ENCODE measurements at regions not wholly inside any gene's neighbourhood (a gene's known extent, or its start where the extent isn't known, plus 50 kb on each side); places are given as distances from the start of the nearest gene placed in this dataset.
"Not testable (repeated sequence)": the region's sequence is repeated elsewhere in the genome, so short reads cannot be mapped to it uniquely, and the experiment has no call there.

DNA sequence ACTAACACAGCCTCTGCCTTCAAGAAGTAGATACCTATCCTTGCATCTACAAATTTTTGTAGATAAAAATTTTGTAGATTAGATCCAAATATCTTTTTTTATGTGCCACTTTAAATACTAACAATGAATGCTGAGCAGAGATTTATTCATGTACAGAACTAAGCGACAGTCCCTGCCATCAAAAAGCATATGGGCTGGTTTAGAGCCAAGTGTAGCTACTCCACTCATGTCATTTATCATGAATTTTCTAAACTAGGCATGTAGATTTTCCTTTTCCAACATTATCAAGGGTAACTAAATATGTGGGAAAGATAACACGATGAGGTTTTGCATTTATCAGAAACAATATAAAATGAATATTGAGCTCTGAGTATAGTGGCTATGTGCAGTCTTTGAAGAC, 857.5 kb downstream of the XPNPEP1 start:
- no peak overlapping the region for H3K27ac ChIP-seq
- TF ChIP-seq HOXB13 (CRISPR knock-in tag; IDR thresholded peaks at IDR 0.05; ENCODE audit: low read depth) (no peak), EHMT2 (IDR thresholded peaks at IDR 0.05; ENCODE audit: low read depth) (no peak), ZSCAN20 (CRISPR knock-in tag; IDR thresholded peaks at IDR 0.05) (no peak)
- TF ChIP-seq, protein P1, sequence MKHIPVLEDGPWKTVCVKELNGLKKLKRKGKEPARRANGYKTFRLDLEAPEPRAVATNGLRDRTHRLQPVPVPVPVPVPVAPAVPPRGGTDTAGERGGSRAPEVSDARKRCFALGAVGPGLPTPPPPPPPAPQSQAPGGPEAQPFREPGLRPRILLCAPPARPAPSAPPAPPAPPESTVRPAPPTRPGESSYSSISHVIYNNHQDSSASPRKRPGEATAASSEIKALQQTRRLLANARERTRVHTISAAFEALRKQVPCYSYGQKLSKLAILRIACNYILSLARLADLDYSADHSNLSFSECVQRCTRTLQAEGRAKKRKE (CRISPR knock-in tag; IDR thresholded peaks at IDR 0.05; ENCODE audit: low read depth), result no peak
- POLR2A ChIA-PET, result no interaction called here
- no peak overlapping the region for H3K4me3 ChIP-seq
- ATAC-seq (no peak), DNase-seq (ENCODE audit: low read depth in 1 of 2, low spot score in 1 of 2) (no peak), FAIRE-seq (no peak)
- H3K9me3 ChIP-seq, result no peaks in the 10 kb centered on the region
- H3K4me1 ChIP-seq, result no peaks in the 10 kb centered on the region
- 4% methylated on average over 2 of the region's 2 CpGs for WGBS (ENCODE audit: missing lambda C conversion rate)
- H3K4me2 ChIP-seq, result no peak overlapping the region
- CTCF ChIA-PET, result no interaction called here

DNA sequence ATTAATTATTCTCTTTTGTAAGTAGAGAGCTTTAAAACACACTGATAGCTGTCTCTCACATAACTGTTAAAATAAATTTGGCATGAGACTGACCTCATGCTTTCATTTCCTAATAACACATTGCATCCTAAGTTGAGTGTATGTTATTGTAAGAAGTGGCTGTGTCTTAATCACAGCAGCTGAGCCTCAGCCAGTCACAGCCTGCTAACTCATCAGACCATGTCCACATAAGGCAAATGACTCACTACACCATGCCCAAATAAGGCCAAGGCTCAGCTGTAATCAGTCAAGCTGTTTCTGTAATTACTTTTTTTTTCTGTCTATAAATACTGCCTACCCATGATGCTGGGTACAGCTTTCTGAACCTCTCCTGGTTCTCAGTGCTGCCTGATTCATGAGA, 860.9 kb downstream of the XPNPEP1 start:
- H3K27ac ChIP-seq, result no peak overlapping the region
- ChIA-PET CTCF (no interaction called here), POLR2A (no interaction called here)
- no peaks in the 10 kb centered on the region for H3K4me1 ChIP-seq
- H3K4me2 ChIP-seq, result no peak overlapping the region
- FAIRE-seq, result no peak
- TF ChIP-seq ZSCAN20 (CRISPR knock-in tag; IDR thresholded peaks at IDR 0.05), result no peak
- no peak overlapping the region for H3K4me3 ChIP-seq
- no peaks in the 10 kb centered on the region for H3K9me3 ChIP-seq
- no peak for ATAC-seq
- no peak for DNase-seq (ENCODE audit: low read depth in 1 of 2, low spot score in 1 of 2)

DNA sequence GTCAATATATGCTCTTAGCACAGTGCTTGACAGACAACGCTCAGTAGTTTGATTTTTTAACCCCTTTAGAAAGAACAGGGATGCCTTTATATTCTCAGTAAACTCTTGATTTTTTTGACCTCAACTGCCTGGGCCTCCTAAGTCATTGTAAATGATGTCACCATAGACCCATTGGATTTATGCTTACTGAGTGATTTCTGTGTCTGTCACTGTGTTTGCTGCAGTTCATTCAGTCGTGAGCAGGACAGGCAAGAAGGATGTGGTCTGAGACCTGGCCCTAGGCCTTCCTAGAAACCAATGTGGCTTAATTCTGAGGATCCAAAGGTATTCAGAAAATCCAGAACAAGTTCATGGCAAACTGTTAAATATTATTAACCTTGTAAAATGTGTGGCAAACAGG, 868.1 kb downstream of the XPNPEP1 start:
- ChIA-PET POLR2A (no interaction called here), CTCF (no interaction called here)
- H3K4me2 ChIP-seq, result no peak overlapping the region
- ATAC-seq (no peak), FAIRE-seq (no peak), DNase-seq (ENCODE audit: low read depth in 1 of 2, low spot score in 1 of 2) (no peak)
- H3K4me1 ChIP-seq, result no peaks in the 10 kb centered on the region
- no peak for TF ChIP-seq KDM1A (IDR thresholded peaks at IDR 0.05; ENCODE audit: low read depth)
- TF ChIP-seq MAZ (IDR thresholded peaks at IDR 0.05; ENCODE audit: borderline replicate concordance, low read depth, low read length), result no peak
- no peak for TF ChIP-seq HDAC2 (IDR thresholded peaks at IDR 0.05)
- TF ChIP-seq RCOR1 (IDR thresholded peaks at IDR 0.05; ENCODE audit: low read depth, low read length), result no peak
- TF ChIP-seq EP300 (IDR thresholded peaks at IDR 0.05), result no peak
- TF ChIP-seq RNF2 (IDR thresholded peaks at IDR 0.05; ENCODE audit: borderline replicate concordance, low read depth), result no peak
- no peak for TF ChIP-seq NR3C1 (IDR thresholded peaks at IDR 0.05)
- TF ChIP-seq KDM5A (IDR thresholded peaks at IDR 0.05), result no peak
- H3K9me3 ChIP-seq, result no peaks in the 10 kb centered on the region
- no peak overlapping the region for H3K27ac ChIP-seq
- no peak overlapping the region for H3K4me3 ChIP-seq
- 4% methylated on average over 2 of the region's 2 CpGs for WGBS (ENCODE audit: missing lambda C conversion rate)

DNA sequence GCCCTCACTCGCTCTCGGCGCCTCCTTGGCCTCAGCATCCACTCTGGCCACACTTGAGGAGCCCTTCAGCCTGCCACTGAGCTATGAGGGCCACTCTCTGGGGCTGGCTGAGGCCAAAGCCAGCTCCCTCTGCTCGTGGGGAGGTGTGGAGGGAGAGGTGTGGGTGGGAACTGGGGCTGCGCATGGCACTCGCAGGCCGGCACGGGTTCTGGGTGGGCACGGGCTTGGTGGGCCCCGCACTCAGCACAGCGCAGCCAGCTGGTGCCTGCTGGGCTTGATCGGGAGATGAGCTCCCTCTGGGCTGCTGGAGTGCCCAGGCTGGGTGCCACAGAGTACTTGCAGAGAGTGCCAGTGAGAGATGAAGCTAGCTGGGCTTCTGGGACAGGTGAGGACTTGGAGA, 875.5 kb downstream of the XPNPEP1 start:
- TF ChIP-seq, protein P2, sequence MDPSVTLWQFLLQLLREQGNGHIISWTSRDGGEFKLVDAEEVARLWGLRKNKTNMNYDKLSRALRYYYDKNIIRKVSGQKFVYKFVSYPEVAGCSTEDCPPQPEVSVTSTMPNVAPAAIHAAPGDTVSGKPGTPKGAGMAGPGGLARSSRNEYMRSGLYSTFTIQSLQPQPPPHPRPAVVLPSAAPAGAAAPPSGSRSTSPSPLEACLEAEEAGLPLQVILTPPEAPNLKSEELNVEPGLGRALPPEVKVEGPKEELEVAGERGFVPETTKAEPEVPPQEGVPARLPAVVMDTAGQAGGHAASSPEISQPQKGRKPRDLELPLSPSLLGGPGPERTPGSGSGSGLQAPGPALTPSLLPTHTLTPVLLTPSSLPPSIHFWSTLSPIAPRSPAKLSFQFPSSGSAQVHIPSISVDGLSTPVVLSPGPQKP (IDR thresholded peaks at IDR 0.05; ENCODE audit: low read depth, low read length), result no peak
- TF ChIP-seq EHF (CRISPR knock-in tag; IDR thresholded peaks at IDR 0.05) (no peak), MAZ (IDR thresholded peaks at IDR 0.05; ENCODE audit: borderline replicate concordance, low read depth, low read length) (no peak)
- Histone ChIP-seq H3K4me1 (no peaks in the 10 kb centered on the region), H3K4me2 (no peak overlapping the region), H3K27ac (no peak overlapping the region), H3K4me3 (no peak overlapping the region), H3K9me3 (no peaks in the 10 kb centered on the region)
- CTCF ChIA-PET, result no interaction called here
- FAIRE-seq, result no peak
- no peak for ATAC-seq
- POLR2A ChIA-PET, result no interaction called here
- 40% methylated on average over 1 of the region's 12 CpGs for WGBS (ENCODE audit: missing lambda C conversion rate)
- no peak for DNase-seq (ENCODE audit: low read depth in 1 of 2, low spot score in 1 of 2)

DNA sequence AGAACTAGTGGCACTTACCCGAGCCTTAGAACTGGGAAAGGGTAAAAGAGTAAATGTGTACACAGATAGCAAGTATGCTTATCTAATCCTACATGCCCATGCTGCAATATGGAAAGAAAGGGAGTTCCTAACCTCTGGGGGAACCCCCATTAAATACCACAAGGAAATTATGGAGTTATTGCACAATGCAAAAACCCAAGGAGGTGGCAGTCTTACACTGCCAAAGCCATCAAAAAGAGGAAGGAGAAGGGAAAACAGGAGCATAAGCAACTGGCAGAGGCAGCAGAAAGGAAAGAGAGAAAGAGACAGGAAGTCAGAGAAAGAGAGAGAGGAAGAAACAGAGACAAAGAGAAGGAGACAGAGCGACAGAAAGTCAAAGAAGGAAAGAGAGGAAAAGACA, 876.9 kb downstream of the XPNPEP1 start:
- DNase-seq (ENCODE audit: low read depth in 1 of 2, low spot score in 1 of 2); CTCF ChIA-PET; H3K4me1 ChIP-seq; H3K4me3 ChIP-seq; H3K27ac ChIP-seq; H3K4me2 ChIP-seq; FAIRE-seq; H3K9me3 ChIP-seq; POLR2A ChIA-PET; ATAC-seq: not testable (repeated sequence)
- WGBS (ENCODE audit: missing lambda C conversion rate), result 0% methylated on average over 2 of the region's 2 CpGs
